ENCODE measurements at regions not wholly inside any gene's neighbourhood (a gene's known extent, or its start where the extent isn't known, plus 50 kb on each side); places are given as distances from the start of the nearest gene placed in this dataset.

DNA sequence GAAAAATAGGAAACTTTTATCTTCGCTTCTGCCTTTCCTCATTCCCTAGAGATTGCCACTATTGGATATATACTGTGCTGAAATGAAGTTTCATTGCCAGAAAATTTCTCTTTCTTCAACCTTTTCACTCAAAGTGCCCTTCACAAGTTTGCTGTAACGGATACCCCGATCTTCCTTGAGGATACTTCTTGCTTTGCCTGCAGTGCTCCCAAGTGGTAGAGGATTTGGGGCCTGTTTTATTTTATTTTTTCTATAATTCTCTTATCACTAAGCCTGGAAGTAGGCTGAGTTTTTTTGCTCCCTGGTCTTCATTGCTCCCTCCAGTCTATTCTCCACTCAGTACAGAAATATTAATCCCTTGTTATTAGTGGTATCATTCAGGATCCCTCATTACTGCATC lies 481.4 kb upstream of the CDH18 start:
- in situ Hi-C loops (cut with HindIII; ENCODE audit: extremely low pct_ligation_motif_present, low pct_unique_long_range_greater_than_20kb) = no loop called here
- Histone ChIP-seq H4K20me1 (ENCODE audit: insufficient read depth, low read length) (no peaks in the 10 kb centered on the region), H3K4me3 (replicated peaks in 1 of 3; ENCODE audit: insufficient read depth in 1 of 3, low read depth in 2 of 3, low read length in 3 of 3) (no peak overlapping the region), H3K27ac (ENCODE audit: extremely low read length, insufficient read depth, low read length) (no peak overlapping the region), H3K4me2 (ENCODE audit: low read depth, low read length) (no peak overlapping the region), H3K36me3 (replicated peaks in 1 of 2; ENCODE audit: control insufficient read depth in 1 of 2, insufficient read depth in 2 of 2, low read length in 2 of 2) (no peaks in the 10 kb centered on the region), H3K4me1 (ENCODE audit: insufficient read depth, low read length) (no peaks in the 10 kb centered on the region), H3K9ac (ENCODE audit: insufficient read depth, low read depth, low read length) (no peak overlapping the region), H3K79me2 (ENCODE audit: insufficient read depth, low read length) (no peaks in the 10 kb centered on the region), H3K27me3 (ENCODE audit: control insufficient read depth in 1 of 2, insufficient read depth in 2 of 2, low read length in 2 of 2) (no peaks in the 10 kb centered on the region; a peak in 1 of 5 replicates), H3K9me3 (ENCODE audit: low read length) (no peaks in the 10 kb centered on the region), H2AFZ (ENCODE audit: low read length) (no peak overlapping the region)
- intact Hi-C loops (cut with micrococcal nuclease; ENCODE audit: unreplicated experiment) = no loop called here
- DNase-seq (ENCODE audit: low spot score) = no peak
- no TSS peak for BruUV-seq (replicated peaks)
- POLR2A ChIA-PET = no interaction called here
- no peak for ATAC-seq
- WGBS (ENCODE audit: low lambda C conversion rate) = 22% methylated on average over 3 of the region's 3 CpGs
- no peak for FAIRE-seq
- CTCF ChIA-PET (ENCODE audit: low intra/inter-chr PET ratio, low total read pairs) = no interaction called here
- no peak for TF ChIP-seq HOXD1 (CRISPR knock-in tag; IDR thresholded peaks at IDR 0.05)
- no peak for TF ChIP-seq ATF1 (CRISPR knock-in tag; IDR thresholded peaks at IDR 0.05)
- TF ChIP-seq, protein P1, sequence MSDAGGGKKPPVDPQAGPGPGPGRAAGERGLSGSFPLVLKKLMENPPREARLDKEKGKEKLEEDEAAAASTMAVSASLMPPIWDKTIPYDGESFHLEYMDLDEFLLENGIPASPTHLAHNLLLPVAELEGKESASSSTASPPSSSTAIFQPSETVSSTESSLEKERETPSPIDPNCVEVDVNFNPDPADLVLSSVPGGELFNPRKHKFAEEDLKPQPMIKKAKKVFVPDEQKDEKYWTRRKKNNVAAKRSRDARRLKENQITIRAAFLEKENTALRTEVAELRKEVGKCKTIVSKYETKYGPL (CRISPR knock-in tag; IDR thresholded peaks at IDR 0.05) = no peak
- no peak for TF ChIP-seq MIXL1 (CRISPR knock-in tag; IDR thresholded peaks at IDR 0.05)
- TF ChIP-seq, protein P2, sequence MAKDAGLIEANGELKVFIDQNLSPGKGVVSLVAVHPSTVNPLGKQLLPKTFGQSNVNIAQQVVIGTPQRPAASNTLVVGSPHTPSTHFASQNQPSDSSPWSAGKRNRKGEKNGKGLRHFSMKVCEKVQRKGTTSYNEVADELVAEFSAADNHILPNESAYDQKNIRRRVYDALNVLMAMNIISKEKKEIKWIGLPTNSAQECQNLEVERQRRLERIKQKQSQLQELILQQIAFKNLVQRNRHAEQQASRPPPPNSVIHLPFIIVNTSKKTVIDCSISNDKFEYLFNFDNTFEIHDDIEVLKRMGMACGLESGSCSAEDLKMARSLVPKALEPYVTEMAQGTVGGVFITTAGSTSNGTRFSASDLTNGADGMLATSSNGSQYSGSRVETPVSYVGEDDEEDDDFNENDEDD (CRISPR knock-in tag; IDR thresholded peaks at IDR 0.05; ENCODE audit: borderline replicate concordance) = no peak
- TF ChIP-seq, protein P3, sequence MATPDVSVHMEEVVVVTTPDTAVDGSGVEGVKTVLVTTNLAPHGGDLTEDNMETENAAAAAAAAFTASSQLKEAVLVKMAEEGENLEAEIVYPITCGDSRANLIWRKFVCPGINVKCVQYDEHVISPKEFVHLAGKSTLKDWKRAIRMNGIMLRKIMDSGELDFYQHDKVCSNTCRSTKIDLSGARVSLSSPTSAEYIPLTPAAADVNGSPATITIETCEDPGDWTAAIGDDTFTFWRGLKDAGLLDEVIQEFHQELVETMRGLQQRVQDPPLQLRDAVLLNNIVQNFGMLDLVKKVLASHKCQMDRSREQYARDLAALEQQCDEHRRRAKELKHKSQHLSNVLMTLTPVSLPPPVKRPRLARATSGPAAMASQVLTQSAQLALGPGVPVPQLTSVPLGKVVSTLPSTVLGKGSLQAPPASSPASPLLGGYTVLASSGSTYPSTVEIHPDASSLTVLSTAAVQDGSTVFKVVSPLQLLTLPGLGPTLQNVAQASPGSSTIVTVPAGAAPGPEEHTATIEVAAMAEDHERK (CRISPR knock-in tag; IDR thresholded peaks at IDR 0.05; ENCODE audit: low read depth) = no peak
- TF ChIP-seq MBNL3 (CRISPR knock-in tag; conservative IDR thresholded peaks at IDR 0.05) = no peak
- TF ChIP-seq RARA (CRISPR knock-in tag; IDR thresholded peaks at IDR 0.05) = no peak
- no peak for TF ChIP-seq ZNF83 (CRISPR knock-in tag; IDR thresholded peaks at IDR 0.05; ENCODE audit: borderline replicate concordance)
- TF ChIP-seq, protein P4, sequence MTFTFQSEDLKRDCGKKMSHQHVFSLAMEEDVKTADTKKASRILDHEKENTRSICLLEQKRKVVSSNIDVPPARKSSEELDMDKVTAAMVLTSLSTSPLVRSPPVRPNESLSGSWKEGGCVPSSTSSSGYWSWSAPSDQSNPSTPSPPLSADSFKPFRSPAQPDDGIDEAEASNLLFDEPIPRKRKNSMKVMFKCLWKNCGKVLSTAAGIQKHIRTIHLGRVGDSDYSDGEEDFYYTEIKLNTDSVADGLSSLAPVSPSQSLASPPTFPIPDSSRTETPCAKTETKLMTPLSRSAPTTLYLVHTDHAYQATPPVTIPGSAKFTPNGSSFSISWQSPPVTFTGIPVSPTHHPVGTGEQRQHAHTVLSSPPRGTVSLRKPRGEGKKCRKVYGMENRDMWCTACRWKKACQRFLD (CRISPR knock-in tag; IDR thresholded peaks at IDR 0.05; ENCODE audit: borderline replicate concordance) = no peak
- TF ChIP-seq, protein P5, sequence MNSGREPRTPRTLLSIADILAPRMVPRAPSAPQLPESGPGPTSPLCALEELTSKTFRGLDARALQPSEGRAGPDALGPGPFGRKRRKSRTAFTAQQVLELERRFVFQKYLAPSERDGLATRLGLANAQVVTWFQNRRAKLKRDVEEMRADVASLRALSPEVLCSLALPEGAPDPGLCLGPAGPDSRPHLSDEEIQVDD (CRISPR knock-in tag; IDR thresholded peaks at IDR 0.05; ENCODE audit: borderline replicate concordance) = no peak
- TF ChIP-seq ZNF558 (CRISPR knock-in tag; IDR thresholded peaks at IDR 0.05; ENCODE audit: borderline replicate concordance) = no peak
- TF ChIP-seq, protein P6, sequence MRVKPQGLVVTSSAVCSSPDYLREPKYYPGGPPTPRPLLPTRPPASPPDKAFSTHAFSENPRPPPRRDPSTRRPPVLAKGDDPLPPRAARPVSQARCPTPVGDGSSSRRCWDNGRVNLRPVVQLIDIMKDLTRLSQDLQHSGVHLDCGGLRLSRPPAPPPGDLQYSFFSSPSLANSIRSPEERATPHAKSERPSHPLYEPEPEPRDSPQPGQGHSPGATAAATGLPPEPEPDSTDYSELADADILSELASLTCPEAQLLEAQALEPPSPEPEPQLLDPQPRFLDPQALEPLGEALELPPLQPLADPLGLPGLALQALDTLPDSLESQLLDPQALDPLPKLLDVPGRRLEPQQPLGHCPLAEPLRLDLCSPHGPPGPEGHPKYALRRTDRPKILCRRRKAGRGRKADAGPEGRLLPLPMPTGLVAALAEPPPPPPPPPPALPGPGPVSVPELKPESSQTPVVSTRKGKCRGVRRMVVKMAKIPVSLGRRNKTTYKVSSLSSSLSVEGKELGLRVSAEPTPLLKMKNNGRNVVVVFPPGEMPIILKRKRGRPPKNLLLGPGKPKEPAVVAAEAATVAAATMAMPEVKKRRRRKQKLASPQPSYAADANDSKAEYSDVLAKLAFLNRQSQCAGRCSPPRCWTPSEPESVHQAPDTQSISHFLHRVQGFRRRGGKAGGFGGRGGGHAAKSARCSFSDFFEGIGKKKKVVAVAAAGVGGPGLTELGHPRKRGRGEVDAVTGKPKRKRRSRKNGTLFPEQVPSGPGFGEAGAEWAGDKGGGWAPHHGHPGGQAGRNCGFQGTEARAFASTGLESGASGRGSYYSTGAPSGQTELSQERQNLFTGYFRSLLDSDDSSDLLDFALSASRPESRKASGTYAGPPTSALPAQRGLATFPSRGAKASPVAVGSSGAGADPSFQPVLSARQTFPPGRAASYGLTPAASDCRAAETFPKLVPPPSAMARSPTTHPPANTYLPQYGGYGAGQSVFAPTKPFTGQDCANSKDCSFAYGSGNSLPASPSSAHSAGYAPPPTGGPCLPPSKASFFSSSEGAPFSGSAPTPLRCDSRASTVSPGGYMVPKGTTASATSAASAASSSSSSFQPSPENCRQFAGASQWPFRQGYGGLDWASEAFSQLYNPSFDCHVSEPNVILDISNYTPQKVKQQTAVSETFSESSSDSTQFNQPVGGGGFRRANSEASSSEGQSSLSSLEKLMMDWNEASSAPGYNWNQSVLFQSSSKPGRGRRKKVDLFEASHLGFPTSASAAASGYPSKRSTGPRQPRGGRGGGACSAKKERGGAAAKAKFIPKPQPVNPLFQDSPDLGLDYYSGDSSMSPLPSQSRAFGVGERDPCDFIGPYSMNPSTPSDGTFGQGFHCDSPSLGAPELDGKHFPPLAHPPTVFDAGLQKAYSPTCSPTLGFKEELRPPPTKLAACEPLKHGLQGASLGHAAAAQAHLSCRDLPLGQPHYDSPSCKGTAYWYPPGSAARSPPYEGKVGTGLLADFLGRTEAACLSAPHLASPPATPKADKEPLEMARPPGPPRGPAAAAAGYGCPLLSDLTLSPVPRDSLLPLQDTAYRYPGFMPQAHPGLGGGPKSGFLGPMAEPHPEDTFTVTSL (CRISPR knock-in tag; IDR thresholded peaks at IDR 0.05; ENCODE audit: borderline replicate concordance) = no peak
- no peak for TF ChIP-seq ZNF549 (CRISPR knock-in tag; IDR thresholded peaks at IDR 0.05)
- no peak for TF ChIP-seq GFI1 (CRISPR knock-in tag; IDR thresholded peaks at IDR 0.05; ENCODE audit: borderline replicate concordance)
- no peak for TF ChIP-seq ZFP36L2 (CRISPR knock-in tag; IDR thresholded peaks at IDR 0.05)
